ENCODE measurements at regions not wholly inside any gene's neighbourhood (a gene's known extent, or its start where the extent isn't known, plus 50 kb on each side); places are given as distances from the start of the nearest gene placed in this dataset.
A peak's percentile ranks its signal among the peaks of the same experiment; 100 is the strongest.

DNA sequence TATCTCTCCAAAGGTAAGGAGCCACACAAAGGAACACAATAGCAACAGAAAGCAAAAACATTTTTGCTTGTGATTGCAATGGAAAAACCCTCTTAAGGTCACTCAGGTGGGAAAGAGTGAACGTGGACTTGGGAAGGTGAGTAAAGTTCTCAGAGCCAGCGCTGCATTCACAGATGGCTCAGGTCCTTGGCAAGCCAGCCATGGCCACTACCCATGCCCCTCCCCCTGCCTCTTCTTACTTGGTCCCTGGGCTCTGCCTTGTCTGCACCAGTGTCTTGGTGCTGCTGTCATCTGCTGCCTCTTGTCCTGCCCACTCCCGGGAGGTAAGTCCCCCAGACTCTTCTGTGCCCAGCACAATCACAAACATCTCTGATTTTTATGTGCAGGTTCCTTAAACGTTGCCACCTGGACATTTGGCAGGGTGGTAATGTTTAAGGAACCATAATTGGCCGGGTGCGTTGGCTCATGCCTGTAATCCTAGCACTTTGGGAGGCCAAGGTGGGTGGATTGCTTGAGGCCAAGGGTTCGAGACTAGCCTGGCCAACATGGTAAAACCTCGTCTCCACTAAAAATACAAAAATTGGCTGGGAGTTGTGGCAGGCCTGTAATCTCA, 74.6 kb downstream of the FEM1C start:
- H3K27me3 ChIP-seq (ENCODE audit: control insufficient read depth, insufficient read depth, low read length) = no peaks in the 10 kb centered on the region
- no peaks in the 10 kb centered on the region for H3K36me3 ChIP-seq (ENCODE audit: control insufficient read depth, insufficient read depth, low read length)
- H3K9me3 ChIP-seq (ENCODE audit: control insufficient read depth, low read depth, low read length) = no peaks in the 10 kb centered on the region
- no peak for DNase-seq
- no CpG with 5 or more reads among the region's 8 CpGs for WGBS (ENCODE audit: insufficient coverage, low lambda C conversion rate)
- no peaks in the 10 kb centered on the region for H3K4me1 ChIP-seq (ENCODE audit: control insufficient read depth, insufficient read depth, low read length)
- no peak overlapping the region for H3K4me3 ChIP-seq (ENCODE audit: low read length)
- no peak overlapping the region for H3K27ac ChIP-seq (ENCODE audit: low read length)

GRCh38 chr5:115467628-115468027, 76.9 kb downstream of the FEM1C start:
- Histone ChIP-seq H3K4me1 (ENCODE audit: control insufficient read depth, insufficient read depth, low read length) (no peaks in the 10 kb centered on the region), H3K36me3 (ENCODE audit: control insufficient read depth, insufficient read depth, low read length) (no peaks in the 10 kb centered on the region), H3K27ac (ENCODE audit: low read length) (no peak overlapping the region), H3K9me3 (ENCODE audit: control insufficient read depth, low read depth, low read length) (no peaks in the 10 kb centered on the region), H3K4me3 (ENCODE audit: low read length) (no peak overlapping the region), H3K27me3 (ENCODE audit: control insufficient read depth, insufficient read depth, low read length) (no peaks in the 10 kb centered on the region)
- no peak for DNase-seq

GRCh38 chr5:115465431-115465830, 79.1 kb downstream of the FEM1C start:
- DNase-seq = no peak
- Histone ChIP-seq H3K9me3 (ENCODE audit: control insufficient read depth, low read depth, low read length) (no peaks in the 10 kb centered on the region), H3K36me3 (ENCODE audit: control insufficient read depth, insufficient read depth, low read length) (no peaks in the 10 kb centered on the region), H3K4me1 (ENCODE audit: control insufficient read depth, insufficient read depth, low read length) (no peaks in the 10 kb centered on the region), H3K4me3 (ENCODE audit: low read length) (no peak overlapping the region), H3K27ac (ENCODE audit: low read length) (no peak overlapping the region), H3K27me3 (ENCODE audit: control insufficient read depth, insufficient read depth, low read length) (no peaks in the 10 kb centered on the region)
- 100% methylated on average over 1 of the region's 1 CpG for WGBS (ENCODE audit: insufficient coverage, low lambda C conversion rate)

- Histone ChIP-seq H3K27ac (ENCODE audit: low read length) (no peak overlapping the region), H3K9me3 (ENCODE audit: control insufficient read depth, low read depth, low read length) (no peaks in the 10 kb centered on the region), H3K36me3 (ENCODE audit: control insufficient read depth, insufficient read depth, low read length) (no peaks in the 10 kb centered on the region), H3K4me1 (ENCODE audit: control insufficient read depth, insufficient read depth, low read length) (no peaks in the 10 kb centered on the region), H3K27me3 (ENCODE audit: control insufficient read depth, insufficient read depth, low read length) (no peaks in the 10 kb centered on the region), H3K4me3 (ENCODE audit: low read length) (no peak overlapping the region)
- no peak for DNase-seq
- WGBS (ENCODE audit: insufficient coverage, low lambda C conversion rate) = no CpG with 5 or more reads among the region's 1 CpG
These were observed 80.6 kb downstream of the FEM1C start for GRCh38 chr5:115463983-115464382.

GRCh38 chr5:115461506-115462290, 82.9 kb downstream of the FEM1C start:
- Histone ChIP-seq H3K4me3 (ENCODE audit: low read length) (no peak overlapping the region), H3K4me1 (ENCODE audit: control insufficient read depth, insufficient read depth, low read length) (peaks cover 20% of the 10 kb centered on the region), H3K27ac (ENCODE audit: low read length) (no peak overlapping the region), H3K36me3 (ENCODE audit: control insufficient read depth, insufficient read depth, low read length) (no peaks in the 10 kb centered on the region), H3K27me3 (ENCODE audit: control insufficient read depth, insufficient read depth, low read length) (no peaks in the 10 kb centered on the region), H3K9me3 (ENCODE audit: control insufficient read depth, low read depth, low read length) (no peaks in the 10 kb centered on the region)
- no peak for DNase-seq

DNA sequence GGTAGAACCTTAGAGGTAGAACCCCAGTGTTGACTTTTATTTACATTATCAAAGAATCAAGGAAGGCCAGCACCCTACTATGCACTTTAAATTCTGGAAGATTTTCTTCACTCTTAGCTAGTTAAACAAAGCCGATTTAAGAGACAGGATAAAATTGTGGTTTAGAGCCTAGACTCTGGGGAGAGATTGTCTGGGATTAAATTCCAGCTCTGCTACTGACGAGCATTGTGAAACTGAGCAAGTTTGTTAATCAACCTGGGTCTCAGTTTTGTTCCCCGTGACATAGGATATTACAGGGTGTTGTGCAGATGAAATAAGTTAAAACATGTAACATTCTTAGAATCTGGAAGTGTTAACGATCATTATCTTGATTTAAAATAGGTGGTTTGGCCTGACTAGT, 83.5 kb downstream of the FEM1C start:
- no CpG with 5 or more reads among the region's 4 CpGs for WGBS (ENCODE audit: insufficient coverage, low lambda C conversion rate)
- no peak overlapping the region for H3K4me3 ChIP-seq (ENCODE audit: low read length)
- H3K27me3 ChIP-seq (ENCODE audit: control insufficient read depth, insufficient read depth, low read length) = no peaks in the 10 kb centered on the region
- H3K9me3 ChIP-seq (ENCODE audit: control insufficient read depth, low read depth, low read length) = no peaks in the 10 kb centered on the region
- H3K4me1 ChIP-seq (ENCODE audit: control insufficient read depth, insufficient read depth, low read length) = peaks cover 26% of the 10 kb centered on the region
- no peak overlapping the region for H3K27ac ChIP-seq (ENCODE audit: low read length)
- H3K36me3 ChIP-seq (ENCODE audit: control insufficient read depth, insufficient read depth, low read length) = no peaks in the 10 kb centered on the region
- DNase-seq = no peak

- no peak overlapping the region for H3K27ac ChIP-seq (ENCODE audit: low read length)
- peak in 1 of 2 donors; percentile 23 for DNase-seq
- no peak overlapping the region for H3K4me3 ChIP-seq (ENCODE audit: low read length)
- no peaks in the 10 kb centered on the region for H3K36me3 ChIP-seq (ENCODE audit: control insufficient read depth, insufficient read depth, low read length)
- no peaks in the 10 kb centered on the region for H3K9me3 ChIP-seq (ENCODE audit: control insufficient read depth, low read depth, low read length)
- H3K4me1 ChIP-seq (ENCODE audit: control insufficient read depth, insufficient read depth, low read length) = peaks cover 33% of the 10 kb centered on the region
- WGBS (ENCODE audit: insufficient coverage, low lambda C conversion rate) = no CpG with 5 or more reads among the region's 2 CpGs
- H3K27me3 ChIP-seq (ENCODE audit: control insufficient read depth, insufficient read depth, low read length) = no peaks in the 10 kb centered on the region
These were observed 84.1 kb downstream of the FEM1C start for GRCh38 chr5:115460472-115460871.

DNA sequence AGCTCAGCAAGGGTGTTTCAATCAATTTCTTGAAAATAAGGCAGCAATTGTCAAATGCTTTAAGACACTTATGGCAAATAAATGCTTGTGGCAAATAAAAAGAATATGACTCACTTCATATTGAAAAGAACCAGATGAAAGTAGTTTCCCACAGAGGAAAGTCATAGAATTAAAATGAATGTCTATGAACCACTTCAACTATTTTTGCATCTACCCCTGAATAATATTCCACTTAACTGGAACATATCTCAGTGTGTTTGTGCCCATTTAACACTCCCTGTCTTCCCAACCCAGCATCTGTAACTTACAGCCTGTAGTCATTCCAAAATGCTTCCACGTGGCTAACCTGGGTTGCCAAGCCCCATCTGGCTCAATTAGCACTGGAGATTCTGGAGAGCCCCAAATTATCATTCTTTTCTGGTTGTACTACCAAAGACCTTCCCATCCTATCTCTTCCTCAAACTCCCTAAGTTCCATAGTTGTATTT, 84.7 kb downstream of the FEM1C start:
- no peaks in the 10 kb centered on the region for H3K27me3 ChIP-seq (ENCODE audit: control insufficient read depth, insufficient read depth, low read length)
- H3K9me3 ChIP-seq (ENCODE audit: control insufficient read depth, low read depth, low read length) = no peaks in the 10 kb centered on the region
- H3K4me1 ChIP-seq (ENCODE audit: control insufficient read depth, insufficient read depth, low read length) = peaks cover 36% of the 10 kb centered on the region
- H3K27ac ChIP-seq (ENCODE audit: low read length) = no peak overlapping the region
- no peak for DNase-seq
- no peaks in the 10 kb centered on the region for H3K36me3 ChIP-seq (ENCODE audit: control insufficient read depth, insufficient read depth, low read length)
- WGBS (ENCODE audit: insufficient coverage, low lambda C conversion rate) = no CpG with 5 or more reads among the region's 1 CpG
- no peak overlapping the region for H3K4me3 ChIP-seq (ENCODE audit: low read length)

GRCh38 chr5:115458416-115458815, 86.2 kb downstream of the FEM1C start:
- Histone ChIP-seq H3K9me3 (ENCODE audit: control insufficient read depth, low read depth, low read length) (no peaks in the 10 kb centered on the region), H3K27ac (ENCODE audit: low read length) (peak overlapping the region; percentile 85), H3K27me3 (ENCODE audit: control insufficient read depth, insufficient read depth, low read length) (no peaks in the 10 kb centered on the region), H3K4me3 (ENCODE audit: low read length) (no peak overlapping the region), H3K36me3 (ENCODE audit: control insufficient read depth, insufficient read depth, low read length) (no peaks in the 10 kb centered on the region), H3K4me1 (ENCODE audit: control insufficient read depth, insufficient read depth, low read length) (peaks cover 48% of the 10 kb centered on the region)
- no peak for DNase-seq
- no CpG with 5 or more reads among the region's 1 CpG for whole genome bisulfite sequencing (ENCODE audit: insufficient coverage, low lambda C conversion rate)

GRCh38 chr5:115458003-115458409, 86.6 kb downstream of the FEM1C start:
- Histone ChIP-seq H3K36me3 (ENCODE audit: control insufficient read depth, insufficient read depth, low read length) (no peaks in the 10 kb centered on the region), H3K4me1 (ENCODE audit: control insufficient read depth, insufficient read depth, low read length) (peaks cover 52% of the 10 kb centered on the region)

DNA sequence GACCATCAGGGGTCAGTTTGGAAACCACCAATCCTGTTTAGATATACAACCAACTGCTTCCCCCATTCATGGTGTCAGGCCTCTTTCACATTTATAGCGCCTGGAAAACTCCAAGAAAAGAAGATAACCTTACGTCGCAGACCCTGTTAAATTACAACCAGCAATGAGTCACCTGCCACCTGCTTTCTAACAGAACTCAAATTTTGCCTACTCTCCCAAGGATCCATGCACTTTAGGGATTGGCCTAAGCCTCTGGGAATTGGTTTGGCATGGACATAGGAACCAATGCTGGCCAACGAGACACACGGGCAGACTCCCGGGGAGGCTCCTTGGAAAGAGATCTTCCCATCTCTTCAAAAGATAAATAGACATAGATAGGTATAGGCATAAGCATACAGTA, 87.0 kb downstream of the FEM1C start:
- peak; percentile 47 to 85 for DNase-seq
- H3K4me1 ChIP-seq (ENCODE audit: control insufficient read depth, insufficient read depth, low read length) = peaks cover 55% of the 10 kb centered on the region
- no peak overlapping the region for H3K4me3 ChIP-seq (ENCODE audit: low read length)
- no peaks in the 10 kb centered on the region for H3K36me3 ChIP-seq (ENCODE audit: control insufficient read depth, insufficient read depth, low read length)
- no CpG with 5 or more reads among the region's 6 CpGs for WGBS (ENCODE audit: insufficient coverage, low lambda C conversion rate)
- no peaks in the 10 kb centered on the region for H3K27me3 ChIP-seq (ENCODE audit: control insufficient read depth, insufficient read depth, low read length)
- peak overlapping the region; percentile 85 for H3K27ac ChIP-seq (ENCODE audit: low read length)
- H3K9me3 ChIP-seq (ENCODE audit: control insufficient read depth, low read depth, low read length) = no peaks in the 10 kb centered on the region

More at GRCh38 chr5:115458003-115458409, 86.6 kb downstream of the FEM1C start:
- WGBS (ENCODE audit: insufficient coverage, low lambda C conversion rate) = no CpG with 5 or more reads among the region's 4 CpGs
- Histone ChIP-seq H3K27ac (ENCODE audit: low read length) (peak overlapping the region; percentile 85), H3K9me3 (ENCODE audit: control insufficient read depth, low read depth, low read length) (no peaks in the 10 kb centered on the region), H3K4me3 (ENCODE audit: low read length) (no peak overlapping the region), H3K27me3 (ENCODE audit: control insufficient read depth, insufficient read depth, low read length) (no peaks in the 10 kb centered on the region)
- peak; percentile 62 to 88 for DNase-seq

Data from large intestine (tissue), 3 donors.